ENCODE measurements at regions not wholly inside any gene's neighbourhood (a gene's known extent, or its start where the extent isn't known, plus 50 kb on each side); places are given as distances from the start of the nearest gene placed in this dataset.
"Not testable (repeated sequence)": the region's sequence is repeated elsewhere in the genome, so short reads cannot be mapped to it uniquely, and the experiment has no call there.

GRCh38 chr15:79538527-79538926 is 106.4 kb downstream of the MINAR1 start:
- no peak for DNase-seq (ENCODE audit: low read depth in 2 of 3, low spot score in 1 of 3)

DNA sequence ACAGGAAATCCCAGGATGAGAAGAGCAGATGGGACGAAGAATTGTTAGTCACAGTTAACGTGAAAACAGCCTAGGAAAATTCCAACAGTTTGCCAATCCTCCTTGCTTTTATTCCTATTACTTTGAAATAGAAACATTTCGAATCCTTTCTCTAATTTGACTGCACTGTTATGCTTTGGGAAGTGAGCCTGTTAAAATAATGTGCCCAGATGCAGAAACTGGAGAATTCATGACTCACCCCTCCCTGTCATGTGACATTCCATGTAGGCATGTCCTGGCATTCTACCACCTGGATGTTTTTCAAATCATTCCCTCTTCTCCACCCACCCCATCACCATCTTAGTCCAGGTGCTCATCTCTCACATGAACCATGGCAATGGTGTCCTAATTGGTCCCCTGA is 107.3 kb downstream of the MINAR1 start:
- DNase-seq (ENCODE audit: low read depth in 2 of 3, low spot score in 1 of 3), result no peak

- no peak for DNase-seq (ENCODE audit: low read depth in 2 of 3, low spot score in 1 of 3)
Measured at GRCh38 chr15:79540551-79540950, 108.4 kb downstream of the MINAR1 start.

DNA sequence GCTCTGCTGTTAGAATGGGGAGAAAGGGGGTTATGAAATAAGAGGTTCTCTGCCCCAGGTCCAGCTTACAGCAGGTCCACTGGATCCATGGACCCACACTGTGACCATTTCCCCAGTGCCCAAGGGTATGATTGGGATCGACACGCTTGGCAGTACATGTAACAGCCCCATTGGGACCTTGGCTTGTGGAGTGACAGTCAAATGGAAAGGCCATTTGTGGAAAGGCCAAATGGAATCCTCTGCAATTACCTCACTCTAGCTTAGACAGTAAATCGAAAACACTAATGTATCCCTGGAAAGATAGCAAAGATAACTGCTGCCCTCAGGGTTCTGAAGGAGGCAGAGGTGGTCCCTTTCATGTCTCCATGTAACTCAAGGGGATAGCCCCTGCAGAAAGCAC is 109.1 kb downstream of the MINAR1 start:
- no peak for DNase-seq (ENCODE audit: low read depth in 2 of 3, low spot score in 1 of 3)

- DNase-seq (ENCODE audit: low read depth in 2 of 3, low spot score in 1 of 3), result no peak
Measured at GRCh38 chr15:79543097-79543496, 111.0 kb downstream of the MINAR1 start.

DNA sequence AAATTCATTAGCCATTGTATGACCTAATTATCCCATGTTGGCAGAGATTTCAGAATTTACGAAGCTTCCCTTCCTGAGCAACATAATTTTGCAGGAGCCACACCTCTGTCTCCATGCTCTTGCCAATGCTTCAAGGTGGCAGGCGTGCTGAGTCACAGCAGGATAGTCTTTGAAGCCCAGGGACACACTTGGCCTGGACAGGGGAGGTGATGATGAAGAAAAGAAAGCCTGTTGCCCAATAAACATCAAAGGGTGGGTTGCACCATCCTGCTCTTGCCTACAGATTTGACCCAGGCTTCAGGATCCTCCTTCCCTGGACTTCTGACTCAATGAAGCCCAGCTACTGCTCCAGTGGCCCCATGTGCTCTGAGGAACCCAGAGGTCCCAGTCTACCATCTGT is 117.1 kb downstream of the MINAR1 start:
- no peak for DNase-seq (ENCODE audit: low read depth in 2 of 3, low spot score in 1 of 3)

DNA sequence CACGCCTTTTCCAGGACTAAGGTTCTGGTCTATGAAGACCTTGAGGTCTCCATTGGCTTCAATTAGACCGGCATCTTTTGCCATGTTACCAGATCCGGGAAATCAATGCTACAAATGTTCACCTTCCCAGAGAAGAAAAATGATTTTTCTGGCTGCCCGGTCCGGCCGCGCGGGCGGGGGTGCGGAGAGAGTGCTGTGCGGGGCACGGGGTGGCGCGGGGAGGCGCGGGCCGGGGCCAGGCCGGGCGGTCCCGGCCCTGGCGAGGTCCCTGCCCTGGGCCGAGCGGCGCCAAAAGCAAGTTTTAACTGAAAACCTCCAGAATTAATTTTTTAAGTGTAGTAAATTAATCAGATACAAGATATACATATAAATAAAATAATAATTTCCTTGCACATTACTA is 128.2 kb downstream of the MINAR1 start:
- no peak for DNase-seq (ENCODE audit: low read depth in 2 of 3, low spot score in 1 of 3)

GRCh38 chr15:79561982-79562381 is 129.8 kb downstream of the MINAR1 start:
- no peak for DNase-seq (ENCODE audit: low read depth in 2 of 3, low spot score in 1 of 3)

DNA sequence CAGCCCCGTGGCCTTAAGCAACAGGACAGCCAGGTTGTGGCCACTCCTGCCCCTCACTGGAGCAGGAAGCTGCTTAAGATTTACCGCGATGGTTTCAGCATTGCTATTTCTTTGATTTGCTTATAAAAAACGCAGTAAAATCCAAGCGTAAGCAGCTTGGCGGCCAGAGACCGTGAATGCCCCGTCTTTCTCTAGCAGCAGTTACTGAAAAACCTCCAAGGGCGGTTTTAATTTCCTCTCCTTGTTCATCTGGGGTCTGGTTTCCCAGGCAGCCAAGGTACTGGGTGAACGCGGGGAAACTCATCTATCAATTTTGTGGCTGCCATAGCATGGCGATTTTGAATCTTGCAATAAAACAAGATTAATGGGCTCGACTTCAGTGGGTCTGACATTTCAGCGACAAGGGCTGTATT is 130.3 kb downstream of the MINAR1 start:
- DNase-seq (ENCODE audit: low read depth in 2 of 3, low spot score in 1 of 3), result no peak

DNA sequence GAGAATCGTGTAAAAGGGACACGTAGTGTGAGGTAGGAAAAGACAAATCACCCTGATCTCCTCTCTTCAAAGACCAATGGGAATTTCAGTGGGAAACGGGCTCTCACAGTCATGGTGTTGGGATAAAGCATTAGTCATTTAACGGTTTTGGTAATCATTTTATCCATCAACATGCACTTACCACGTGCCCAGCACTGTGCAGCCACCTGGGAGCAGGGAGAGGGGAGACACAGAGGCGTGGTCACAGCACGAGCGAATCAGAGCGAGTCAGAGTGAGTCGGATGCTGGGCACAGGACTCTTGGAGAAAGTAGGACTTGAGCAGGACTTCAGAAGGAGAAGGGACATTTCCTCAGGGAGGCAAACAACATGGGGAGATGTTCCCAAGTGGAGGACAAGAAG is 130.8 kb downstream of the MINAR1 start:
- DNase-seq (ENCODE audit: low read depth in 2 of 3, low spot score in 1 of 3), result no peak

GRCh38 chr15:79570004-79570403 is 137.9 kb downstream of the MINAR1 start:
- DNase-seq (ENCODE audit: low read depth in 2 of 3, low spot score in 1 of 3), result no peak

GRCh38 chr15:79572691-79573404 is 140.7 kb downstream of the MINAR1 start:
- DNase-seq (ENCODE audit: low read depth in 2 of 3, low spot score in 1 of 3), result no peak

GRCh38 chr15:79574431-79575273 is 142.5 kb downstream of the MINAR1 start:
- DNase-seq (ENCODE audit: low read depth in 2 of 3, low spot score in 1 of 3), result not testable (repeated sequence)

GRCh38 chr15:79582650-79583049 is 150.5 kb downstream of the MINAR1 start:
- DNase-seq (ENCODE audit: low read depth in 2 of 3, low spot score in 1 of 3), result no peak

DNA sequence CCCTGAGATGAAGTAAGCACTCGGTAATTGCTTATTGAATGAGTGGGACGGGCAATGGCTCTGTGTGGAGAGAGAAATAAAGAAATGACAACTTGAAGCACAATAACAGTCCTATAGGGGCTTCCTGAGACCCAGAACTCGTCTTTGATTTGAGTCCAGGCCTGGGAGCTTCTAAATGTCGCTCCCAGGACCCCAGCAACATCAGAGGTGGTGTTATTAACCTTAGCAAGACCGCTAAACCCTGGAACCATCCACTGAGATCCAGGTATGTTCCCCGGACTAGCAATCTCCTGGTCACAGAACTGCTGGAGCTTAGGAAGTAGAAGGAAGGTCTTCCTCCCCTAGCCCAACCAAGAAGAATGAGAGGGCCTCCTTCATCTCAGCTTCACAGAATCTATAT is 160.0 kb downstream of the MINAR1 start:
- DNase-seq (ENCODE audit: low read depth in 2 of 3, low spot score in 1 of 3), result no peak

DNA sequence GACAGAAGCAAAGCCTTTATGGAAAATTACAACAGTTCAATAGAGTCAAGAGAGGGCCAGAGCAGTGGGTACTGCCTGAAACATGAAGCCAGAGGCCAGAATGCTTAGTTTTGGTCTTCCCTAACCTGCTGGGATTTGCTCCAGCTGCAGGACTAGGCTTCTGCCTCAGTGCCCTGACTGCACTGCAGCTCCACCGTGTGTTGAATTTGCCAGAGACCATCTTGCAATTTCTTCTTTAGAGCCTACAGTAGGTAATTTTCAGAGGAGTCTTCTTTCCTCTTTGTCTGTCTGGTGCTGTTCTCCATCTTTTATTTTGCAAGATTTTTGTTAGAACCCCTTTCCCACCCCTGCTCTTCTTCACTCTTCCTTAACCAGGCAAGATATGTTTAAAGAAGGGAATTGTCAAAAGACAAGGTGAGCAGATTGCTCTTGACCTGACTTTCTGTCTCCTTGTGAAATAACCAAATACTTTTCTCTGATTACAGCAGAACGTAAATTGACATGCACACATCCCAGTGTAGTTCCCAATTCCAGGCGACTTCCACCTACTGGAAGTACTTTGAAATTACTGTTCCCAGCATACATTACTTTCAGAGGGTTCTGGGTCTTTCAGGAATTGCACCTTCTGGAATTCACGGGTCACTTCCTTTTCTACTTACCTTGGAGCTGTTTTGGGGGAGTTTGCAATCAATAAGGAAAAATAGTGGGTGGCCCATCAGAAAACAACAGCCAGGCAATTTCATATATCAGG is 161.2 kb downstream of the MINAR1 start:
- DNase-seq (ENCODE audit: low read depth in 2 of 3, low spot score in 1 of 3), result no peak

DNA sequence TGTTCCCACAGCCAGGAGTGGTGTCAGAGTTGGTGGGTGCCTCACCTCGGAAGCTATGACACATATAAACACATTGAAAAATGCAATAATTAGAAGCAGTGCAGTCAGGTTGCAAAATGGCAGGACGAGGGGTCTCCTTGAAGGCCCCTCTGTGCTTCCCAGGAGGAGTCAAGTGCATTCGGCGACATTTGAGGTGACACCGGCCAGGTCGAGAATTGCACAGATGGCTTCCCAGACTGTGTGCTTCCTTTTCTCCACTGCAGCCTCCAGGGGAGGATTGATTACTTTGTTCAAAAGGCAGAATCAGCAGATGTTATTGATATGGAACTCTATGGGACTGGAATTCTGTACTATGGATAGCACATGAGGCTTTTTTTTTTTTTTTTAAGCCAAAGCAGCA is 163.2 kb downstream of the MINAR1 start:
- no peak for DNase-seq (ENCODE audit: low read depth in 2 of 3, low spot score in 1 of 3)

DNA sequence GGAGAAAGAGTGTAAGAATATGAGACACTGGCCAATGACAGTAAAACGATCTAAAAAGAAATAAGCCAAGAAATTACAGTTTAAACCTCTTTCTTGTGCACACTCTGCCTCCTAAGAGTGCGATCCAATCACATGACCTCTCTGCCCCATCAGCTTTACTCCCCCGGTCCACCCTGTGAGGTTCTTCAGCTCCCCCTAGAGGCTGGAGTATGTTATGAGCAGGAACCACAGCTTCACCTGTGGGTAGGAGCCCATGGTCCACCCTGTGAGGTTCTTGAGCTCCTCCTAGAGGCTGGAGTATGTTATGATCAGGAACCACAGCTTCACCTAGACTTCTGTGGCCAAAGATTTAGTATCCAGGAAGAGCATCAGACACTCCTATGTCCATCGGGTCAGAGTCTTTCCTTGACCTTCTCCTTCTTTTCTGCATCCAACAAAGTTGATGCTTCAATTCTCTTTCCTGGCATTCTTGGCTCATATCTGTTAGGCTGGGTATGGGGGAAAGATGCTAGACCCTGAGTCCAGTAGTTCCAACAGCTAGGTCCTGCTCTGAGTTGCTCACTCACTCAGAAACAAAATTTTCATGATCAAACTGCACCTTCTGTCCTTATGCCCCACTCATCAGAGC is 164.0 kb downstream of the MINAR1 start:
- peak; percentile 22 to 63 (median 52) for DNase-seq (ENCODE audit: low read depth in 2 of 3, low spot score in 1 of 3)

GRCh38 chr15:79598639-79599038 is 166.5 kb downstream of the MINAR1 start:
- no peak for DNase-seq (ENCODE audit: low read depth in 2 of 3, low spot score in 1 of 3)

GRCh38 chr15:79601405-79602086 is 169.4 kb downstream of the MINAR1 start:
- DNase-seq (ENCODE audit: low read depth in 2 of 3, low spot score in 1 of 3), result no peak

DNA sequence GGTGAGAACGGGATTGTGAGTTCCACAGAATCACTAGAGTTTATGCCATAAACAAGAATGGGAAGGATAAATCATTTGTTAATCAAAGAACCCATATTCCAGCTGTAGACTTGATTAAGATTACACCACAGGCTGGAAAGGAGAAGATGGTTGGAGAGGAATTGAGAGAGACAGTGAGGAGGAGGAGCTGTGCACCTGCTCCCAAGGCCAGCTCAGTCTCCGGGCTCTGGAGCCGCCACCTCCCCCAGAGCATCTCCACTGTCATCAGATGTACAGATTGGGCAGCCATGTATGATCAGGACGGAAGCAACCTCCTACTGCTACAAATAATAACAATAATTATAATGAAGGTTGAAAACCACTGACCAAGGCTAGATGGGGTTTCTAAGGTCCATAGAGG is 170.0 kb downstream of the MINAR1 start:
- no peak for DNase-seq (ENCODE audit: low read depth in 2 of 3, low spot score in 1 of 3)
